HG03469 (cell line): ENCODE measurements at regions not wholly inside any gene's neighbourhood (a gene's known extent, or its start where the extent isn't known, plus 50 kb on each side); places are given as distances from the start of the nearest gene placed in this dataset.
A peak's percentile ranks its signal among the peaks of the same experiment; 100 is the strongest.
"Not testable (repeated sequence)": the region's sequence is repeated elsewhere in the genome, so short reads cannot be mapped to it uniquely, and the experiment has no call there.

Experiments
- ATAC-seq: cut with Tn5 transposase; IDR thresholded peaks from one replicate; pipeline ENCODE4 v1.9.1; 2021; ENCODE audit warnings: mild to moderate bottlenecking, moderate library complexity, moderate number of reproducible peaks; ENCODE audit not compliant: unreplicated experiment

DNA sequence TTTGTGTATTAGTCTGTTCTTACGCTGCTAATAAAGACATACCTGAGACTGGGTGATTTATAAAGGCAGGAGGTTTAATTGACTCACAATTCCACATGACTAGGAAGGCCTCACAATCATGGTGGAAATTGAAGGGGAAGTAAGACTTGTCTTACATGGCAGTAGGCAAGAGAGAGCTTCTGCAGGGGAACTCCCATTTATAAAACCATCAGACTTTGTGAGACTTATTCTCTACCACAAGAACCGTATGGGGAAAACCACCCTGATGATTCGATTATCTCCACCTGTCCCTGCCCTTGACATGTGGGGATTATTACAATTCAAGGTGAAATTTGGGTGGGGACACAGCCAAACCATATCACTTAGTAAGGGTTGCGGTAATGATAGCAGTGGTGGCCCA is 833.1 kb downstream of the FLRT2 start:
- no peak for ATAC-seq

- ATAC-seq: no peak
Measured at GRCh38 chr14:86357876-86358275, 827.9 kb downstream of the FLRT2 start.

GRCh38 chr14:86357119-86357518 is 827.2 kb downstream of the FLRT2 start:
- ATAC-seq: no peak

- no peak for ATAC-seq
Measured at GRCh38 chr14:86346818-86347384, 817.0 kb downstream of the FLRT2 start.

DNA sequence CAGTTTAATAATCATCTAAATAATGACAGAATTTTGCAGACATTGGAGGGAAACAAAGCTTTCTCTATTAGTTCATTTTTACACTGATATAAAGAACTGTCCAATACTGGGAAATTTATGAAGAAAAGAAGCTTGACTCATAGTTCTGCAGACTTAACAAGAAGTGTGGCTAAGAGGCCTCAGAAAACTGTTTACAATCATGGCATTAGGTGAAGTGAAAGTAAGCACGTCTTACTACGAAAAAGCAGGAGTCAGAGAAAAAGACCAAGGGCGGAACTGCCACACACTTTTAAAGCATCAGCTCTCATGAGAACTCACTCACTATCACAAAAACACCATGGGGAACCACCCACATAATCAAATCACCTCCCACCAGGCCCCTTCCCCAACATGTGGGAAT is 804.4 kb downstream of the FLRT2 start:
- no peak for ATAC-seq

- ATAC-seq: no peak
Measured at GRCh38 chr14:86333493-86333892, 803.5 kb downstream of the FLRT2 start.

DNA sequence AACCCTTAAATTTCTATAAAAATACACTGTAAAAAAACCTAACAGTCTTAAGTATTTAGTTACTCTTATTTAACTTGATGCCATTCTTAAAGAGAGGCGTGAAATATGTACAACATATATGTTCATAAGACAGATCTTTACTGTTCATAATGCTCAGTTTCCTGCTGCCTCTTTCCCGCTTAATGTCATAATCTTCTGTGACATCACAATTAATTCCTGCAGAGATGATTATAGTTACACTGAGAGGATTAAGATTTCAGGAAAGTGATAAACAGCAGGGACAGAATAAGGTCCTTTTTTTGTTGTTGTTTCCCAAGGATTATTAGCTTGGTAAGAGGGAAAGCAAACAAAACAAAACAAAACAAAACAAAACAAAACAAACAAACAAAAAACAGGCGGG is 801.4 kb downstream of the FLRT2 start:
- ATAC-seq: no peak

DNA sequence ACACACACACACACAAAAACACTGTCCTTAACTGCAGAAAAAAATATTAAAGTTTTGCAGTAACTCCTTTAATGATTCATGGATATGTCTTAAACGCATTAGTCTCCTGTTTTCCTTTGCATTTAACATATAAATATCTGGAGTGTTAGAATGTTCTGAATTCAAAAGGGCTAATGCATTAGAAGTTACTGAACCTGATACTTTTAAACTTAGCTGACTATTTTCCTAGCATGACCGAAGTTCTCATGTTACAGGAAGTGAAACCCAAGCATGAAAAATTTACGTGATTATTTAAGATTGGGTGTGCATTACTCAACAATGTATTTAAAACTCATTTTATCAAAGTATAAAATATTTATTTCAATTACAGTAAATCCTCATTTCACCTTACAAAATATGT is 791.2 kb downstream of the FLRT2 start:
- ATAC-seq: no peak

DNA sequence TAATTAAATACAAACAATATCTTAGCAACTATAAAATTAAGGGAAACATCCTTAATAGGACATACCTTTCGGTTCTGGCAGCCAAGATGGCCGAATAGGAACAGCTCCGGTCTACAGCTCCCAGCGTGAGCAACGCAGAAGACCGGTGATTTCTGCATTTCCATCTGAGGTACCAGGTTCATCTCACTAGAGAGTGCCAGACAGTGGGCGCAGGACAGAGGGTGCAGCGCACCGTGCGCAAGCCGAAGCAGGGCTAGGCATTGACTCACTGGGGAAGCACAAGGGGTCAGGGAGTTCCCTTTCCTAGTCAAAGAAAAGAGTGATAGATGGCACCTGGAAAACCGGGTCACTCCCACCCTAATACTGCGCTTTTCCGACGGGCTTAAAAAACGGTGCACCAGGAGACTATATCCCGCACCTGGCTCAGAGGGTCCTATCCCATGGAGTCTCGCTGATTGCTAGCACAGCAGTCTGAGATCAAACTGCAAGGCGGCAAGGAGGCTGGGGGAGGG is 782.3 kb downstream of the FLRT2 start:
- not testable (repeated sequence) for ATAC-seq

- no peak for ATAC-seq
Measured at GRCh38 chr14:86311151-86311550, 781.2 kb downstream of the FLRT2 start.

DNA sequence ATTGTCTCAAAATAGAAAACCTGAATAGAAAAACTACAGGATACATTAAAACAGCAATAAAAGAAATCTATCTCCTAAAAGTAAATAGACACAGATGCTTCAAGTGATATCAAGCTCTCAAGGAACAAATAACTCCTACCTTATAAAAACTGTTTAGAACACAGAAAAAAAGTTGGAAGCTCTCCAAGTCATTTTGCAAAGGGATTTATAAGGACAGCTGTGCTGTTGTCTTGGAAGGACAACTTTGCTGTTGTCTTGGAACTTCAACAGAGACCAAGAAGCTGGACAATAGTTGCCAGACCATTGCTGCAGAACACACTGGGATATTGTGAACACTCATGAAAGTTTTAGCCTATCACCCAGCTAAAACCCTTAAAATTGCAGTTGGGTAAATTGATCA is 780.7 kb downstream of the FLRT2 start:
- ATAC-seq: no peak

DNA sequence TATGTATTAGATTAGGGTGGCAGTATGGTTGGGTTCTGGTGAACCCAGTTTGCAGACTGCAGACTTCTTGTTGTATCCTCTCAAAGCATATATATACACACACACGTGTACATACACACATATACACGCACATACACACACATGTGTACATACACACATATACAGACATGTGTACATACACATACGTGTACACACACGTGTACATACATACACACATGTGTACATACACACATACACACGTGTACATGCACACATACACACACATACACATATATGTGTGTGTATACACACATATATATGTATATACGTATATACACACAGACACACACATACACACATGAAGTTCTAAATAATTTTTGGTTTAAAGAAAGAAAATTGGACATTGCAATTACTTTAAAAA is 780.2 kb downstream of the FLRT2 start:
- no peak for ATAC-seq

- ATAC-seq: no peak
Measured at GRCh38 chr14:86305058-86305457, 775.1 kb downstream of the FLRT2 start.

DNA sequence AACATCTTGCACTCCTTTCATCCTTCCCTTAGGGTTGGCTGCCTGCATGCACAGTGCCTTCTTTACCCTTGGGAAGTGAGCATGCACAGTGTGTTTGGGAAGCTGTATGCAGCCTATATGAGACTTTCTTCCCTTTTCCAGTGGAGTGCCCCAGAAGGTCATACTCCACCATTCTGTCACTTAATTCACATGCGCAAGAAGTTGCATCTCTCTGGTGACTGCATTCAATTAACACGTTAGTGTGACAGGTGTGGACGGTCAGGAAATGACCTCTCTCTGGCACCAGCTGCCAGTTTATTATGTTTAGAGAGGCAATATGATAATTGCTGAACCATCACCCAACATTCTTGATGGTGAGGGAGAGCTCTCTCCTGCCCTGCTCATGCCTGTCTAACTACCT is 770.0 kb downstream of the FLRT2 start:
- no peak for ATAC-seq

DNA sequence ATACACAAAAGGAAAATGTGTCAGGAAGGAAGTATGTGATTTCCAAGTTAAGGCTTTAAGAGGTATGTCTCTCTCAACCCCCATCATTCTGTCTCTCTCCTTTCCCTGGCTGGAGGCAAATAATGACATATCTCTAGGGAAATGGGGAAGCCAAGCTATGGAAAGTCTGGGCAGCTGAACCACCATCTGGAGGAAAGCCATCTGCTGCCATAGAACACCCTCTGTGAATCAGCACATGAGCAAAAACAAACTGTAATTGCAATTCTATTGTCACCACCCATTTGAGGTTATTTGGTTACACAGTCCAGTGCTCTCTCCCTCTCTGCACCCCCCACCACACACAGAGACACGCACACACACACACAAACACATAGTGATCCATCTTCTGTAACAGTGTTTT is 766.2 kb downstream of the FLRT2 start:
- no peak for ATAC-seq

GRCh38 chr14:86288336-86288735 is 758.4 kb downstream of the FLRT2 start:
- ATAC-seq: no peak

GRCh38 chr14:86279405-86279804 is 749.5 kb downstream of the FLRT2 start:
- no peak for ATAC-seq

DNA sequence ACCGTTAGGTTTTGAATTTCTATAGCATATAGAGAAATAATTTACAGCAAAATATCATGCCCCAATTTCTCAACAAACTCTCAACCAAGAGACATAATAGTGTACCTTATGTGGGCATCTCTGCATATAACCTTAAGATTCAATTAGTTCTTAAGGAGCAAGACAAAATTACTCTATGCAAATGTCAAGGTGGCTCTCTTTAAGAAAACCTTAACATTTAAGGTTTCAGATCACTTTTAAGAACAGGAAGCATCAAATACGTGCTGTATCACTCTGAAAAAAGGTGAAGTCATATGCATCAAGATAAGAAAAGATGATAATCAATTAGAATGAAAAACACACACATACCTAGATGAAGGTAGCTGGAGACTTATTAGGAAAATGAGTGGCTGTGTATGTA is 728.0 kb downstream of the FLRT2 start:
- ATAC-seq: no peak

GRCh38 chr14:86243158-86243557 is 713.2 kb downstream of the FLRT2 start:
- peak; percentile 95 for ATAC-seq

DNA sequence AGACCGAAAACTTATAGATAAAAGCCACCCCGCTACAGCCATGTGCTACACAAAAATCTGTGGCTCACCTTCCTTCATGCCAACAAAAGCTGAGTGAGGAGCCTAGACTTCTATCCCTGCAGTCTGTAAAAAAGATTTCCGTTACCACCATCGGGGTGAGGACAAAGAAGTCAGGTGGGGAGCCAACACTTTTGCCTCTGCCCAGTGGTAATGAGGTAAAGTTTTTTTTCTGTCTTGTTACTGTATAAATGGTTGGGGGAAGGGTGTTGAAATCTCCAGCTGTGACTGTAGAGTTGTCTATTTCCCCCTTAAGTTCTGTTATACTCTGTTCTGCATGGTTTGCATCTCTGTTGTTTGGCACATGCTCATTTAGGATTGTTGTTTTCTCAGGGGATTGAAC is 707.8 kb downstream of the FLRT2 start:
- ATAC-seq: no peak

GRCh38 chr14:86221755-86222154 is 691.8 kb downstream of the FLRT2 start:
- no peak for ATAC-seq

- no peak for ATAC-seq
Measured at GRCh38 chr14:86221000-86221399, 691.1 kb downstream of the FLRT2 start.

DNA sequence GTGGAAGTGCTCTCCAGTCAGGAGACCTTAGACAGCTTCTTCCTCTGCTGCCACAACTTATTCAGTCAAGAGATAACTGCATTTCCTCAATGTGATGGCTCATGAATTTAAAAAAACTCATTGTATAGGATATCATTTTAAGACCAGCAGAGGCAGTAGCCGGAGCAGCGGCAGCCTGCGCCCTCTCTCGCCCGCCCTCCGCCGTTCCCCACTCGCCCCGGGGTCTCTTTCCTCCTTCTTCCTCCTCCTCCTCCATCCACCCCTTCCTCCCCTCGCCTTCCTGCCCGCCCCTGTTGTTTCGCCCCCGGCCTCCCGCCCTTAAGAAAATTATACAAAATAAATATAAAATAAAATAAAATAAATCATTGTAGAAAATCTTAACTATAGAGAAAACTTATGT is 687.6 kb downstream of the FLRT2 start:
- ATAC-seq: no peak
